GM21526 (cell line): ENCODE measurements at regions not wholly inside any gene's neighbourhood (a gene's known extent, or its start where the extent isn't known, plus 50 kb on each side); places are given as distances from the start of the nearest gene placed in this dataset.
"Not testable (repeated sequence)": the region's sequence is repeated elsewhere in the genome, so short reads cannot be mapped to it uniquely, and the experiment has no call there.

Source experiments
- ATAC-seq: cut with Tn5 transposase; IDR thresholded peaks from one replicate; pipeline ENCODE4 v1.9.1; 2021; ENCODE audit warnings: moderate library complexity; ENCODE audit not compliant: unreplicated experiment, low FRiP score

GRCh38 chr10:21406595-21407193 is 118.8 kb downstream of the SKIDA1 start:
- ATAC-seq = no peak

- ATAC-seq = no peak
Observed at GRCh38 chr10:21405981-21406380, 119.5 kb downstream of the SKIDA1 start.

- ATAC-seq = no peak
Observed at GRCh38 chr10:21403256-21404015, 122.0 kb downstream of the SKIDA1 start.

- ATAC-seq = no peak
Observed at GRCh38 chr10:21402606-21403083, 122.8 kb downstream of the SKIDA1 start.

- no peak for ATAC-seq
Observed at GRCh38 chr10:21401196-21401595, 124.3 kb downstream of the SKIDA1 start.

GRCh38 chr10:21399392-21400035 is 126.0 kb downstream of the SKIDA1 start:
- no peak for ATAC-seq

- no peak for ATAC-seq
Observed at GRCh38 chr10:21398563-21399231, 126.8 kb downstream of the SKIDA1 start.

- no peak for ATAC-seq
Observed at GRCh38 chr10:21396889-21397288, 128.6 kb downstream of the SKIDA1 start.

- ATAC-seq = no peak
Observed at GRCh38 chr10:21393931-21394330, 131.6 kb downstream of the SKIDA1 start.

GRCh38 chr10:21388589-21388988 is 136.9 kb downstream of the SKIDA1 start:
- no peak for ATAC-seq

GRCh38 chr10:21387868-21388267 is 137.6 kb downstream of the SKIDA1 start:
- no peak for ATAC-seq

GRCh38 chr10:21385996-21386585 is 139.4 kb downstream of the SKIDA1 start:
- no peak for ATAC-seq

- ATAC-seq = no peak
Observed at GRCh38 chr10:21385536-21385935, 139.9 kb downstream of the SKIDA1 start.

- ATAC-seq = no peak
Observed at GRCh38 chr10:21379143-21379542, 146.3 kb downstream of the SKIDA1 start.

- ATAC-seq = not testable (repeated sequence)
Observed at GRCh38 chr10:21375274-21375673, 150.2 kb downstream of the SKIDA1 start.

- ATAC-seq = not testable (repeated sequence)
Observed at GRCh38 chr10:21373881-21374280, 151.6 kb downstream of the SKIDA1 start.

GRCh38 chr10:21372651-21373410 is 152.7 kb downstream of the SKIDA1 start:
- ATAC-seq = peak; percentile 82

GRCh38 chr10:21369697-21370096 is 155.8 kb downstream of the SKIDA1 start:
- no peak for ATAC-seq

GRCh38 chr10:21368728-21369425 is 156.6 kb downstream of the SKIDA1 start:
- ATAC-seq = no peak
